MM.1S (cell line): ENCODE measurements at regions not wholly inside any gene's neighbourhood (a gene's known extent, or its start where the extent isn't known, plus 50 kb on each side); places are given as distances from the start of the nearest gene placed in this dataset.

Experiments
- CTCF ChIP-seq: fragments of 300-600 bp; sonication (generic); IDR thresholded peaks from 2 replicates; pipeline ENCODE4 v1.5.1; 2016; ENCODE audit warnings: antibody characterized with exemption, low read length, mixed read lengths
- EZH2 ChIP-seq: fragments of 300-600 bp; sonication (generic); optimal IDR thresholded peaks from 2 replicates; pipeline ENCODE3; 2017; ENCODE audit warnings: low read depth, mild to moderate bottlenecking, antibody characterized with exemption, low read length, mixed read lengths
- EZH2phosphoT487 ChIP-seq: fragments of 300-600 bp; sonication (generic); IDR thresholded peaks from 2 replicates; pipeline ENCODE4 v1.6.1; 2018; ENCODE audit warnings: antibody characterized with exemption, low read length

GRCh38 chr2:37569986-37570679 is 101.3 kb downstream of the CDC42EP3 start:
- TF ChIP-seq CTCF (no peak), EZH2 (no peak), EZH2phosphoT487 (no peak)
